Neural cell (in vitro differentiated cells): ENCODE measurements at regions not wholly inside any gene's neighbourhood (a gene's known extent, or its start where the extent isn't known, plus 50 kb on each side); places are given as distances from the start of the nearest gene placed in this dataset.
A peak's percentile ranks its signal among the peaks of the same experiment; 100 is the strongest.

Experiments used
- EP300 ChIP-seq: fragments of 450-650 bp; conservative IDR thresholded peaks from 2 replicates; pipeline ENCODE4 v1.6.1; 2014; ENCODE audit warnings: antibody characterized with exemption, mild to moderate bottlenecking, moderate library complexity; ENCODE audit not compliant: poor library complexity, severe bottlenecking
- EZH2 ChIP-seq: fragments of 200-600, 300-800 bp; shearing (Covaris generic), sonication (generic); IDR thresholded peaks from 2 replicates; pipeline ENCODE4 v1.6.1; 2014; ENCODE audit warnings: antibody characterized with exemption, low read length, borderline replicate concordance, mild to moderate bottlenecking; ENCODE audit not compliant: insufficient read depth, poor library complexity, severe bottlenecking
- MXI1 ChIP-seq: fragments of 450-650 bp; conservative IDR thresholded peaks from 2 replicates; pipeline ENCODE4 v1.6.1; 2014; ENCODE audit warnings: antibody characterized with exemption, mild to moderate bottlenecking; ENCODE audit not compliant: poor library complexity, severe bottlenecking
- POLR2AphosphoS5 ChIP-seq: IDR thresholded peaks from 2 replicates; pipeline ENCODE4 v1.6.1; 2012
- RAD21 ChIP-seq: fragments of 450-650 bp; conservative IDR thresholded peaks from 2 replicates; pipeline ENCODE4 v1.6.1; 2014; ENCODE audit warnings: antibody characterized with exemption, mild to moderate bottlenecking, moderate library complexity
- SMC3 ChIP-seq: fragments of 450-650 bp; conservative IDR thresholded peaks from 2 replicates; pipeline ENCODE4 v1.6.1; 2014; ENCODE audit warnings: antibody characterized with exemption, mild to moderate bottlenecking, moderate library complexity; ENCODE audit not compliant: poor library complexity
- TAF1 ChIP-seq: IDR thresholded peaks from 2 replicates; pipeline ENCODE4 v1.6.1; 2012; ENCODE audit warnings: low read depth
- TF ChIP-seq, protein P1 (sequence below): fragments of 450-650 bp; IDR thresholded peaks from 2 replicates; pipeline ENCODE4 v1.5.1; 2014; ENCODE audit warnings: antibody characterized with exemption, mild to moderate bottlenecking, moderate library complexity; ENCODE audit not compliant: poor library complexity, severe bottlenecking
- TF ChIP-seq, protein P2 (sequence below): IDR thresholded peaks from 2 replicates; pipeline ENCODE4 v1.6.1; 2012; ENCODE audit warnings: borderline replicate concordance

DNA sequence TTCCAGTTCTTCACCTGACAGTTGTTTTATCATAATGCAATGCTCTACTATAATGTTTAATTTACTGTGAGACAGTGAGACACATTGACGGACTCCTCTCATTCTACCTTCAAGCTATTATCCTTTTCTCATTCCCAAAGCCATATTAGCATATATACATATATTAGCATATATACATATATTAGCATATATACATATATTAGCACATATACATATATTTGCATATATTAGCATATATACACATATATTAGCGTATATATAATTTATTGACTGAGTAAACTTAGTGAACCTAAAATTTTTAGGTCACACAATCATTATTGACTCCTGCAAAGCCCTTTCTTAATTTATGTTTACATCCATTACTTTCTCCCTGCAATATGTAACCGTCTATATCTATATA lies 555.0 kb upstream of the ADGRB3 start:
- TF ChIP-seq, protein P1, sequence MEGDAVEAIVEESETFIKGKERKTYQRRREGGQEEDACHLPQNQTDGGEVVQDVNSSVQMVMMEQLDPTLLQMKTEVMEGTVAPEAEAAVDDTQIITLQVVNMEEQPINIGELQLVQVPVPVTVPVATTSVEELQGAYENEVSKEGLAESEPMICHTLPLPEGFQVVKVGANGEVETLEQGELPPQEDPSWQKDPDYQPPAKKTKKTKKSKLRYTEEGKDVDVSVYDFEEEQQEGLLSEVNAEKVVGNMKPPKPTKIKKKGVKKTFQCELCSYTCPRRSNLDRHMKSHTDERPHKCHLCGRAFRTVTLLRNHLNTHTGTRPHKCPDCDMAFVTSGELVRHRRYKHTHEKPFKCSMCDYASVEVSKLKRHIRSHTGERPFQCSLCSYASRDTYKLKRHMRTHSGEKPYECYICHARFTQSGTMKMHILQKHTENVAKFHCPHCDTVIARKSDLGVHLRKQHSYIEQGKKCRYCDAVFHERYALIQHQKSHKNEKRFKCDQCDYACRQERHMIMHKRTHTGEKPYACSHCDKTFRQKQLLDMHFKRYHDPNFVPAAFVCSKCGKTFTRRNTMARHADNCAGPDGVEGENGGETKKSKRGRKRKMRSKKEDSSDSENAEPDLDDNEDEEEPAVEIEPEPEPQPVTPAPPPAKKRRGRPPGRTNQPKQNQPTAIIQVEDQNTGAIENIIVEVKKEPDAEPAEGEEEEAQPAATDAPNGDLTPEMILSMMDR = no peak
- peak; percentile 29 for TF ChIP-seq EP300
- TF ChIP-seq POLR2AphosphoS5 = peak; percentile 36
- no peak for TF ChIP-seq TAF1
- TF ChIP-seq SMC3 = no peak
- TF ChIP-seq, protein P2, sequence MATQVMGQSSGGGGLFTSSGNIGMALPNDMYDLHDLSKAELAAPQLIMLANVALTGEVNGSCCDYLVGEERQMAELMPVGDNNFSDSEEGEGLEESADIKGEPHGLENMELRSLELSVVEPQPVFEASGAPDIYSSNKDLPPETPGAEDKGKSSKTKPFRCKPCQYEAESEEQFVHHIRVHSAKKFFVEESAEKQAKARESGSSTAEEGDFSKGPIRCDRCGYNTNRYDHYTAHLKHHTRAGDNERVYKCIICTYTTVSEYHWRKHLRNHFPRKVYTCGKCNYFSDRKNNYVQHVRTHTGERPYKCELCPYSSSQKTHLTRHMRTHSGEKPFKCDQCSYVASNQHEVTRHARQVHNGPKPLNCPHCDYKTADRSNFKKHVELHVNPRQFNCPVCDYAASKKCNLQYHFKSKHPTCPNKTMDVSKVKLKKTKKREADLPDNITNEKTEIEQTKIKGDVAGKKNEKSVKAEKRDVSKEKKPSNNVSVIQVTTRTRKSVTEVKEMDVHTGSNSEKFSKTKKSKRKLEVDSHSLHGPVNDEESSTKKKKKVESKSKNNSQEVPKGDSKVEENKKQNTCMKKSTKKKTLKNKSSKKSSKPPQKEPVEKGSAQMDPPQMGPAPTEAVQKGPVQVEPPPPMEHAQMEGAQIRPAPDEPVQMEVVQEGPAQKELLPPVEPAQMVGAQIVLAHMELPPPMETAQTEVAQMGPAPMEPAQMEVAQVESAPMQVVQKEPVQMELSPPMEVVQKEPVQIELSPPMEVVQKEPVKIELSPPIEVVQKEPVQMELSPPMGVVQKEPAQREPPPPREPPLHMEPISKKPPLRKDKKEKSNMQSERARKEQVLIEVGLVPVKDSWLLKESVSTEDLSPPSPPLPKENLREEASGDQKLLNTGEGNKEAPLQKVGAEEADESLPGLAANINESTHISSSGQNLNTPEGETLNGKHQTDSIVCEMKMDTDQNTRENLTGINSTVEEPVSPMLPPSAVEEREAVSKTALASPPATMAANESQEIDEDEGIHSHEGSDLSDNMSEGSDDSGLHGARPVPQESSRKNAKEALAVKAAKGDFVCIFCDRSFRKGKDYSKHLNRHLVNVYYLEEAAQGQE = no peak
- no peak for TF ChIP-seq EZH2
- no peak for TF ChIP-seq RAD21
- TF ChIP-seq MXI1 = no peak
